Activated naive CD4-positive, alpha-beta T cell treated with anti-CD3 and anti-CD28 coated beads for 36 hours (primary cell): ENCODE measurements at regions not wholly inside any gene's neighbourhood (a gene's known extent, or its start where the extent isn't known, plus 50 kb on each side); places are given as distances from the start of the nearest gene placed in this dataset.
"Not testable (repeated sequence)": the region's sequence is repeated elsewhere in the genome, so short reads cannot be mapped to it uniquely, and the experiment has no call there.

Source experiments
- CTCF ChIA-PET: fragments of 350-600 bp; sonication (Branson Sonifier 250); formaldehyde crosslinking; loops from one replicate; lab custom pipeline; 2021; ENCODE audit warnings: antibody characterized with exemption; lab: Charles Lee
- DNase-seq: peaks from one replicate; pipeline ENCODE4 v3.0.0-alpha.2; 2020
- H3K27ac Mint-ChIP-seq: one replicate; pipeline ENCODE4 v1.8.0; 2021; ENCODE audit warnings: mild to moderate bottlenecking, mixed read lengths
- H3K27me3 Mint-ChIP-seq: one replicate; pipeline ENCODE4 v1.8.0; 2021; ENCODE audit warnings: low read depth, mixed read lengths
- H3K36me3 Mint-ChIP-seq: one replicate; pipeline ENCODE4 v1.8.0; 2021; ENCODE audit warnings: low read depth, mixed read lengths
- H3K4me1 Mint-ChIP-seq: one replicate; pipeline ENCODE4 v1.8.0; 2021; ENCODE audit warnings: low read depth, mixed read lengths
- H3K4me3 Mint-ChIP-seq: one replicate; pipeline ENCODE4 v1.8.0; 2021; ENCODE audit warnings: mild to moderate bottlenecking, moderate library complexity, mixed read lengths
- H3K9me3 Mint-ChIP-seq: one replicate; pipeline ENCODE4 v1.8.0; 2021; ENCODE audit warnings: mixed read lengths
- intact Hi-C: fragments of 100-400 bp; cut with micrococcal nuclease; formaldehyde crosslinking; loops from one replicate; pipeline ENCODE4 v1.15.1; 2023

DNA sequence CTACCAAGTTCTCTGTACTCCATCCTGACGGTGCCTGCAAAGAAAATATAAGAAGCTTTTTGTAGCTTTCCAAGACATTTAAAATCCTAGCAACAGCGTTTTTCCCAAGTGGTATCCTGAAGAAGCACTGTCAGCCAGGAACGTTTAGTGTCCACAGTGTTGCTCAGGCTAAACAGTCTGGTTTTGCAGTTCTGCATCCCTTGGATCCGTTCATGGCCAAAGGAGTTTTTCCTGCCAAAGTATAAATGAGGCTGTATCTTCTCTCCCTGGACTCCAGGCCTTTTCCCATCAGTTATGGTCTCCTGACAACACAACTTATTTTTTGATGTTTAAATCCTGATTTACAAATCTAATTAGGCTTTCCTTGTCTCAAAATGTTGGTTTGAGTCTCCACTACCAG lies 925.8 kb downstream of the TLE1 start:
- no peaks in the 10 kb centered on the region for H3K27me3 Mint-ChIP-seq
- H3K36me3 Mint-ChIP-seq, result no peaks in the 10 kb centered on the region
- no peaks in the 10 kb centered on the region for H3K4me1 Mint-ChIP-seq
- no peak overlapping the region for H3K27ac Mint-ChIP-seq
- H3K4me3 Mint-ChIP-seq, result no peak overlapping the region
- H3K9me3 Mint-ChIP-seq, result peaks cover 2% of the 10 kb centered on the region
- DNase-seq, result no peak
- CTCF ChIA-PET, result no interaction called here
- intact Hi-C loops, result no loop called here

DNA sequence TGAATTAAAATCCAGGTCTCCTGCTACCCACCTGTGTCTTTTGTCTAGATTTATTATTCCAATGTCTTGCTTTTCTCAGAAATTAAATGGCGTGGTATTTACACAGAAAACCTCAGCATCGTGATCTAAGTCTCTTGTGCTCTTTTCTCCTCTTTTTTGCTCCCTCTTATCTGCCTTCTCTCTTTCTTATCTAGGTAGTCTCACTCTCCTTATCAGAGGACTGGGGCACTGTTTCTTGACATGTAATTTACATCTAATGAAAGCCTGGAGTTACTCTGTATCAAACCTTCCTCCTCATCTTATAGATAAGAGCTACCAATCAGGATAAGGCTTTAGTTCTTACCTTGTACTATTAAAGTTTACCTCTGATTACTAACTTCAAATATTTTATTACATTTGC lies 933.8 kb downstream of the TLE1 start:
- no peak overlapping the region for H3K4me3 Mint-ChIP-seq
- intact Hi-C loops, result no loop called here
- H3K9me3 Mint-ChIP-seq, result peaks cover 3% of the 10 kb centered on the region
- no peak overlapping the region for H3K27ac Mint-ChIP-seq
- H3K4me1 Mint-ChIP-seq, result no peaks in the 10 kb centered on the region
- no peaks in the 10 kb centered on the region for H3K36me3 Mint-ChIP-seq
- no peak for DNase-seq
- CTCF ChIA-PET, result no interaction called here
- H3K27me3 Mint-ChIP-seq, result no peaks in the 10 kb centered on the region

DNA sequence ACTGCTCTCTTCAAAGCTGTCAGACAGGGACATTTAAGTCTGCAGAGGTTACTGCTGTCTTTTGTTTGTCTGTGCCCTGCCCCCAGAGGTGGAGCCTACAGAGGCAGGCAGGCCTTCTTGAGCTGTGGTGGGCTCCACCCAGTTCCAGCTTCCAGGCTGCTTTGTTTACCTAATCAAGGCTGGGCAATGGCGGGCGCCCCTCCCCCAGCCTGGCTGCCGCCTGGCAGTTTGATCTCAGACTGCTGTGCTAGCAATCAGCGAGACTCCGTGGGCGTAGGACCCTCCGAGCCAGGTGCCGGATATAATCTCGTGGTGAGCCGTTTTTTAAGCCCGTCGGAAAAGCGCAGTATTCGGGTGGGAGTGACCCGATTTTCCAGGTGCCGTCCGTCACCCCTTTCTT lies 942.3 kb downstream of the TLE1 start:
- H3K27me3 Mint-ChIP-seq, H3K36me3 Mint-ChIP-seq, H3K27ac Mint-ChIP-seq, H3K9me3 Mint-ChIP-seq, H3K4me3 Mint-ChIP-seq, H3K4me1 Mint-ChIP-seq, DNase-seq, CTCF ChIA-PET, intact Hi-C loops: not testable (repeated sequence)

DNA sequence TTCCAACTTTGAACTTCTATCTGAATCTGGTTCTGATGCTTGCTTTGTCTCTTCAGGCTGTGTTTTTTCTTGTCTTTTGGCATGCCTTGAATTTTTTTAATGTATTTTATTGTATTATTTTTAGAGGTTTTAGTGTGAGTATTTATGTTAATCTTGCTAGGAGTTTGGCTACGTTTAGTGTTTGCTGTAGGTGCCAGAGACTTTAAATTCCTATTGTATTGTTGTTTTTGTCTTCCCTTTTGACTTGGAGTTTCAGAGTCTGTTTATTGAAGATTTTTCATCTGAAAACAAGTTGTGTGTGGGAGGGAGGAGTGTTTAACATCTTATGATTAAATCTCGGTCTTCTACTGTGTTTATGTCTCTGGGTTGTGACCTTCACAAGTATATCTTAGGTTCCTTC lies 956.8 kb downstream of the TLE1 start:
- no peak for DNase-seq
- Mint-ChIP-seq H3K4me1 (no peaks in the 10 kb centered on the region), H3K9me3 (no peaks in the 10 kb centered on the region), H3K36me3 (no peaks in the 10 kb centered on the region), H3K27me3 (no peaks in the 10 kb centered on the region), H3K4me3 (no peak overlapping the region), H3K27ac (no peak overlapping the region)
- CTCF ChIA-PET, result no interaction called here
- intact Hi-C loops, result no loop called here

DNA sequence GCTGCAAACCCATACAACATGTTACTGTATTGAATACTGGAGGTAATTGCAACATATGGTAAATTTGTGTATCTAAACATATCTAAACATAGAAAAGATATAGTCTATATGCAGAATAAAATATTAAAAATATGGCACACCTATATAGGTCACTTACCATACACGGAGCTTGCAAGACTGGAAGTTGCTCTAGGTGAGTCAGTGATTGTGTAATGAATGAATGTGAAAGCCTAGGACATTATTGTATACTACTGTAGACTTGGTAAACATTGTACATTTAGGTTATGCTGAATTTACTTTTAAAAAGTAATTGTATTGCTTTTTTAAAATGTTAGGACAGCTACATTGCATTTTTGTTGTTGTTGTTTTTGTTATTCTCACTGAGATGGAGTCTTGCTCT lies 968.8 kb downstream of the TLE1 start:
- Mint-ChIP-seq H3K27me3 (no peaks in the 10 kb centered on the region), H3K27ac (no peak overlapping the region), H3K4me3 (no peak overlapping the region), H3K36me3 (no peaks in the 10 kb centered on the region), H3K4me1 (no peaks in the 10 kb centered on the region), H3K9me3 (peaks cover 29% of the 10 kb centered on the region)
- intact Hi-C loops, result no loop called here
- no peak for DNase-seq
- CTCF ChIA-PET, result no interaction called here

DNA sequence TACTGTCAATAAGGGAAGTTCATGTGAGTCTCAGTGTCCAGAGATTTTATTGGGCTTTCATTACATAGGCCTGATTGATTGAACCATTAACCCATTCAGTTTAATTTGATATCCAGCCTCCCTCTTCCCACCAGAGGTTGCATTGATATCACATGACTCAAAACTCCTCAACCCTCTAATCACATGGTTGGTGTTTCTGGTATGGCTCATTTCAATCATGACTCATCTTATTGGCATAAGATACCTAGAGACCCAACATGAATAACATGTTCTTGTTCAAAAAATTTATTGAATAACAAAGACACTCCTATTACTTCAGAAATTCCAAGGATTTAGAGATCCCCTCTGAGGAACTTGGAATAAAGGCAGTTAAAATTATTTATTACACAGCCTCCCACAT lies 982.2 kb downstream of the TLE1 start:
- no peak overlapping the region for H3K4me3 Mint-ChIP-seq
- H3K27me3 Mint-ChIP-seq, result no peaks in the 10 kb centered on the region
- H3K27ac Mint-ChIP-seq, result no peak overlapping the region
- intact Hi-C loops, result no loop called here
- peaks cover 16% of the 10 kb centered on the region for H3K9me3 Mint-ChIP-seq
- DNase-seq, result no peak
- CTCF ChIA-PET, result no interaction called here
- H3K4me1 Mint-ChIP-seq, result no peaks in the 10 kb centered on the region
- no peaks in the 10 kb centered on the region for H3K36me3 Mint-ChIP-seq

DNA sequence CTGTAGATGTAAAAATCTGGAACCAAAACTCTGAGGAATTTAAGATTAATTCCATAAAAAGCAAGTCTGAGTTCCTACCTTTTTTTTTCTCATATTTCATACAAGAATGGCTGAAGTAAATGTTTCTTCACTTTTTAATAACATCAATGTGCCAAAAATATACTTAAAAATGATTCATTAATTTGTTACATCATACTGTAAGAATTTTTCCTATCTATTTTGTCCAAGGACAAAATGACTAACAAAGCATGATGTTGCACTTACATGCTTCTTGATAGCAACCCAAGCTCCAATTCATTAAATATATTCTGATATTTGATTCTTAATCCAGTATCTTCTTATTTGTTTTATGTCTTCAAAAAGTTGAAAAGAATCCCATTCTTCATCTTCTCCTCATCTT lies 988.3 kb downstream of the TLE1 start:
- H3K27me3 Mint-ChIP-seq, result no peaks in the 10 kb centered on the region
- CTCF ChIA-PET, result no interaction called here
- DNase-seq, result no peak
- H3K9me3 Mint-ChIP-seq, result no peaks in the 10 kb centered on the region
- H3K27ac Mint-ChIP-seq, result no peak overlapping the region
- H3K4me3 Mint-ChIP-seq, result no peak overlapping the region
- no peaks in the 10 kb centered on the region for H3K4me1 Mint-ChIP-seq
- intact Hi-C loops, result no loop called here
- no peaks in the 10 kb centered on the region for H3K36me3 Mint-ChIP-seq

DNA sequence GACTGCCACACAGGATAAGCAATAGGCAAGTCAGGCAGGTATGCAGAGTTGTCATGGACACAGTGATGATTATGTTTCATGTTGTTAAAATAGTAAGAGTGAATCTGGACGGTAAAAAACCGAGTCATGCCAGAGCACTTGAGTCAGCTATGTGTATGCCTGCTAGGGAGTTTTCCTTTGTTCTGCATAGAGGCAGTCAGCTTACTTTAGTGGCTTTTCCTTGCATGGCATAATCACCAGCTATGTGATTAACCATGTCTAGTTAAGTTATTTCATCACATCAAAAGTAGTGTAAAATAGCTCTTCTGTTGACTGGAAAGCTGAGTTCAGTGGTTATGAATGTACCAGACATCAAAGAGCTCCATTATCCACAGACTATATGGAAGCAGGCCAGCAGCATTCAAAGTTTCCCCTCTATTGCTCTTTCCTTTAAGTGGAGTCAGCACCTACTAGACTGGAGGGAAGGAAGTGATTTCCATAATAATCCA lies 989.8 kb downstream of the TLE1 start:
- intact Hi-C loops, result no loop called here
- Mint-ChIP-seq H3K9me3 (no peaks in the 10 kb centered on the region), H3K36me3 (no peaks in the 10 kb centered on the region), H3K4me1 (no peaks in the 10 kb centered on the region), H3K4me3 (no peak overlapping the region), H3K27me3 (no peaks in the 10 kb centered on the region), H3K27ac (no peak overlapping the region)
- DNase-seq, result no peak
- CTCF ChIA-PET, result interaction anchor here (0.6 kb wide), 1 partner anchor 536 kb away, joined by 3 read pairs; no protein-coding TSS in a partner anchor

DNA sequence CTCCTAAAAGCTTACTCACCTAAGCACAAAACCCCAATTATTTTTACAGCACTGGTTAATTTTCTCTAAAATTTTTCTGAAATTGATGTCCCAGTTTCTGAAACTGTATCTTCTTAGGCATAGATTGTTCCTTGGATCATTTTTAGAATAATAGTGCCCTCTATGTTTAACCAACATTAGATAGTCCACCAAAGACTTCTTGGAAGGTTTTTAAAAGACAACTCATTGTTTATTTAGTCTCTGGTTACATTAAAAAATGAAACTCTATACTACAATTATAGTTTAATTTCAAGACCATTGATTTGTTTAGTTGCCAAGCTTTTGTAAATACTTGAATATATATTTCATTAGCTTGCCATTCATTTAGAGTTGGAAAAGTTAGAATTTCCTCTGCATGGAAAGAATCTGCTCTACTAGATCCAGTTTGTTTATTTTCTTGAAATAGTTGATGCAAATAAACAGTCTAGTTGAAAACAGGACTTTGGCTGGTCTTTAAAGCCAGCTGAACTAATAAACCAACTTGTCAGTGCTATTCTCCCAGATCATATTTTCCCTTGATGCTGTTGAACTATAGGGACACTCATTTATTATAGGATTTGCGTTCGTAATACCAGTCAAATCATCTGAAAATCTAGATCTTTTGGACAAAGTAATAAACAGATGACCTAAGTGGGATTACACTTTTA lies 990.5 kb downstream of the TLE1 start:
- intact Hi-C loops, result no loop called here
- no peak overlapping the region for H3K27ac Mint-ChIP-seq
- no peaks in the 10 kb centered on the region for H3K4me1 Mint-ChIP-seq
- CTCF ChIA-PET, result no interaction called here
- no peaks in the 10 kb centered on the region for H3K27me3 Mint-ChIP-seq
- H3K36me3 Mint-ChIP-seq, result no peaks in the 10 kb centered on the region
- H3K9me3 Mint-ChIP-seq, result no peaks in the 10 kb centered on the region
- H3K4me3 Mint-ChIP-seq, result no peak overlapping the region
- DNase-seq, result no peak

DNA sequence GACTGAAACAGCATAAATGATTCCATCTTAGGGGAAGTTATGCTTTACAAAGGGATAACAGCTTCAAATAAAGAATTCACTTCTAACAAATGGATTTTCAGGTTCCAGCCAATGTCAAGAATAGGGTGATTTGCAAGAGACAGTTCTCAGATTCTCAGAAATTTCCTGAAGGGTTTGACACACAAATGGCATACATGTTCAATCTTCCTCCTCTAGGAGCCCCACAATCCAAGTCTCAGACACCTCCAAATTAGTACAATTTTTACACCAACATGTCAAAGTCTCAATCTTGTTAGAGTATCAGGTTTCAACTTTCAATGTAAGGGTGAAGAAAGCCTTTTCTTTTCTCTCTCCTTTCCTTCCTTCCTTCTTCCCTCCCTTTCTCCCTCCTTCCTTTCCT lies 996.6 kb downstream of the TLE1 start:
- Mint-ChIP-seq H3K36me3 (no peaks in the 10 kb centered on the region), H3K27me3 (no peaks in the 10 kb centered on the region), H3K9me3 (peaks cover 4% of the 10 kb centered on the region), H3K4me1 (no peaks in the 10 kb centered on the region), H3K27ac (no peak overlapping the region), H3K4me3 (no peak overlapping the region)
- no peak for DNase-seq
- CTCF ChIA-PET, result no interaction called here
- intact Hi-C loops, result no loop called here

DNA sequence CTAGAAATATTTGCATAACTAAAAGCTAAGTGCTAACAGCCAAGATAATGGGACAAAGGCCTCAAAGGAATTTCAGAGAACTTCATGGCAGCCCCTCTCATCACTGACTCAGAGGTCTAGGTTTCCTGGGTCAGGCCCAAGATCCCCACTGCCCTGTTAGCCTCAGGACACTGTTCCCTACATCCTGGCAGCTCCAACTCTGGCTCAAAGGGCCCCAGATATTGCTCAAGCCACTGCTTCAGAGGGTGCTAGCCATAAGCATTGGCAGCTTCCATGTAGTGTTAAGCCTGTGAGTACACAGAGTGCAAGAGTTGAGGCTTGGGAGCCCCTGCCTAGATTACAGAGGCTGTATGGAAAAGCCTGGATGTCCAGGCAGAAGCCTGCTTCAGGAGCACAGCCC lies 998.1 kb downstream of the TLE1 start:
- H3K36me3 Mint-ChIP-seq, result no peaks in the 10 kb centered on the region
- peaks cover 4% of the 10 kb centered on the region for H3K9me3 Mint-ChIP-seq
- no peaks in the 10 kb centered on the region for H3K4me1 Mint-ChIP-seq
- CTCF ChIA-PET, result no interaction called here
- DNase-seq, result no peak
- H3K27ac Mint-ChIP-seq, result no peak overlapping the region
- no peak overlapping the region for H3K4me3 Mint-ChIP-seq
- no peaks in the 10 kb centered on the region for H3K27me3 Mint-ChIP-seq
- intact Hi-C loops, result no loop called here

DNA sequence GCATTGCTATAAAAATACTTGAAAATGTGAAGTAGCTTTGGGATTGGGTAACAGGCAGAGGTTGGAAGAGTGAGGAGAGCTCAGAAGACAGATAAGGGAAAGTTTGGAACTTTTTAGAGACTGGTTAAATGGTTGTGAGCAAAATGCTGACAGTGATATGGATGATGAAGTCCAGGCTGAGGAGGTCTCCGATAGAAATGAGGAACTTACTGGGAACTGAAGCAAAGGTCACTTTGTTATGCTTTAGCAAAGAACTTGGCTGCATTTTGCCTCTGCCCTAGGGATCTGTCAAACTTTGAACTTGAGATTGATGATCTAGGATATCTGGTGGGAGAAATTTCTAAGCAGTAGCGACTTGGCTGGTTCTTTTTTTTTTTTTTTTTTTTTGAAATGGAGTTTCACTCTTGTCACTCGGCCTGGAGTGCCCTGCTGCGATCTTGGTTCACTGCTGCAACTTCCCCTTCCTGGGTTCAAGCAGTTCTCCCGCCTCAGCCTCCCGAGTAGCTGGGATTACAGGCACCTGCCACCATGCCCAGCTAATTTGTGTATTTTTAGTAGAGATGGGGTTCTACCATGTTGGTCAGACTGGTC lies 998.9 kb downstream of the TLE1 start:
- intact Hi-C loops, result no loop called here

DNA sequence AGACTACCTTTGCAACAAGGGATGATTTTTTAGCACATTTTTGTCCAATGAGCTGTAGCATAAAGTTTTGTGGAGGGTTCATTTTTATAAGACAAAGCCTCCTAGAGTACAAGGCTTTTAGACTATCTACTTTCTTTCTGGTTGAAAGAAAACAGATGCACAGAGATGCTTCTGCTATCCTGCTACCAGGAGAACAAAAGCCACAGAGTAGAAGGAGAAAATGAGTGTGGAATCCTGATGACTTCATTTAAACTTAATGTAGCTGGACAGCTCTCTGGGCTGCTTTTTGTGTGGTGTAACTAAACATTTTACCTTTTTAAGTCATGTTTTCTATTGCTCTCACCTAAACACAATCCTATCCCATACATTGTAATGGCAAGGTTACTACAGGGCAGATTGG lies 1009.4 kb downstream of the TLE1 start:
- Mint-ChIP-seq H3K27me3 (no peaks in the 10 kb centered on the region), H3K4me1 (no peaks in the 10 kb centered on the region), H3K27ac (no peak overlapping the region), H3K9me3 (no peaks in the 10 kb centered on the region), H3K36me3 (no peaks in the 10 kb centered on the region), H3K4me3 (no peak overlapping the region)
- CTCF ChIA-PET, result no interaction called here
- no peak for DNase-seq
- intact Hi-C loops, result no loop called here

More for the DNA sequence above, 998.9 kb downstream of the TLE1 start:
- Mint-ChIP-seq H3K9me3 (peaks cover 4% of the 10 kb centered on the region), H3K36me3 (no peaks in the 10 kb centered on the region), H3K27me3 (no peaks in the 10 kb centered on the region), H3K4me1 (no peaks in the 10 kb centered on the region), H3K4me3 (no peak overlapping the region), H3K27ac (no peak overlapping the region)
- CTCF ChIA-PET, result no interaction called here
- no peak for DNase-seq
